ENCODE measurements at regions not wholly inside any gene's neighbourhood (a gene's known extent, or its start where the extent isn't known, plus 50 kb on each side); places are given as distances from the start of the nearest gene placed in this dataset.
"Not testable (repeated sequence)": the region's sequence is repeated elsewhere in the genome, so short reads cannot be mapped to it uniquely, and the experiment has no call there.

DNA sequence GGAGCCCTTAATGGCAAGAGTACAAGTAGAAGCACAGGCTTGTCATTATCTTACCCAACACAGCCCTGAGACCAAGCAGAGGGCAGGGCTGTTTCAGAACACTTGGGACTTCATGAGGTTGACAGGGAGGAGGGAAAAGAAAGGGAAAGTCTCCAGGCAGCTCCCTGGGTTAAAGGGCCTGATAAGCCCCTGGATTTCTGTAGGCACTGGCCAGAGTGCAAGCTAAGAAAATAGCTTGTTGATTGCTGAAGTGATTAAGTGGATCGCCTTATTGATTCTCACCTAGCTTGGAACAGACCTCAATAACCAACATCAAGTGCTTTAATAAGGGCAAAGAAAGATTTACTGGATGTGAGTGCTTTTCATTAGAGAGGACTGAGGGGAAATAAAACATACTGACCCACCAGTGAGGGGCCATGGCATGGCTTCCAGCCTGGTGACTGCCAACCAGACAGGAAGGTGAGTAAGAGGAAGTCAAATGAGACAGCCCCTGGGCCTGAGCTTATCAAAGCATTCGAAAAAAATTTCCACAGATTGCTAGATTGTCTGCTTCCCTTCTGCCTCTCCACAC lies 121.4 kb upstream of the NFIA start:
- intact Hi-C loops (cut with DNase I), result no loop called here
- DNase-seq (ENCODE audit: missing footprints) (no peak), ATAC-seq (no peak)

DNA sequence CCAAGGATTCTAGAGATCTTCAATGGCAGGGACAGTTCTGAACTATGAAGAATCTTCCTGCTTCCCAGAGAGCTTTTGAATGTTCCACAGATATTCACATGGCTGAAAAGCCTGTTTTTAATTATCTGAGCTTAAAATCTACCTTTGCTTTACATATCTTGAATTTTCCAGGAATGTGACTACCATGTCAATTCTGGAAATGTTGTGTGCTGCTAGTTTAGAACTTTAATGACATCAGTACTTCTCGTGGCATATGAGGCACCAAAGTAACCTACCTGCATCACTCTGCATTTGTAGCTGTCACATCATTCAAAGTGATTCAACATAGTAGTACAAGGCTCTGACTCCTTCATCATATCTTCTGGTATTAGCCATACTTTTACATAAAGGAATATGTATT lies 122.7 kb upstream of the NFIA start:
- intact Hi-C loops (cut with DNase I), result no loop called here
- DNase-seq (ENCODE audit: missing footprints) (no peak), ATAC-seq (no peak)

DNA sequence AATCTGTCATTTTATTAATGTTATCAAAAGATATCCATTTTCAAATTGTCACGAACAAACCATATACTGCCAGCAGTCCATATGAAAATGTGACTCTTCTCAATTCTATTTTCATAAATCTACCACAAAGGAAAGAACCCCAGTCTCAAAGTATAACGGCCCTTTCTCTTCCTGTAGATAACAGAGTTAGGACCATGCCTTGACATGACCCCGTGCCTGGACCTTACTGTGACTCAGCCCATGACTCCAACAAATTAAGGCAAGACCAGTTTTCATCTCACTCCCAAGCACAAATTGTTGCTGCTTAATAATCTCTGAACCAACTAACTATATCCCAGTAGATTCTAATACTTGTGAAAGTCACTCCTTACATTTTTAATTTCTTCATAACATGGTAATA lies 124.4 kb upstream of the NFIA start:
- intact Hi-C loops (cut with DNase I), result no loop called here
- DNase-seq (ENCODE audit: missing footprints), result no peak
- ATAC-seq, result no peak

DNA sequence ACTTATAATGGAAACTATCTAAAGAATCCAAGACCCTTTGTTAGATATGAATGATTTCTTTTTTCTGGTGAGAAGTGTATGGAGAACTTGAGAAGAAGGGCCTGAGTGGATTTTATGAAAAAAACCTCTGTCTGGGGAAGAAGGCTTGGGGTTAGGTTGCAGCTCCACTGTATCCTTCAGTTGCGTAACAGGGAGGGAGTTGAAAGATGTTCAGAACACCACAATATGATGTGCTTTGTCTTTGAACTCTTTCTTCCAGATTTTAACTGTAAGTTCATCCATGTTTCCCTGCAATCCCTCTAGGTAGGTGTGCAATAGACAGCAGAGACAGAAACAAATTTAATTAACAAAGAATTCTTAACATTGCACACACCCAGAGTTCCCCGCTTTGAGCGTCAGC lies 125.8 kb upstream of the NFIA start:
- intact Hi-C loops (cut with DNase I), result no loop called here
- ATAC-seq (no peak), DNase-seq (ENCODE audit: missing footprints) (no peak)

- ATAC-seq (no peak), DNase-seq (ENCODE audit: missing footprints) (no peak)
- intact Hi-C loops (cut with DNase I), result loop anchor here (5.0 kb wide), 1 partner anchor 90 kb away; no protein-coding TSS in a partner anchor
Measured at GRCh38 chr1:60952612-60953111, 129.7 kb upstream of the NFIA start.

DNA sequence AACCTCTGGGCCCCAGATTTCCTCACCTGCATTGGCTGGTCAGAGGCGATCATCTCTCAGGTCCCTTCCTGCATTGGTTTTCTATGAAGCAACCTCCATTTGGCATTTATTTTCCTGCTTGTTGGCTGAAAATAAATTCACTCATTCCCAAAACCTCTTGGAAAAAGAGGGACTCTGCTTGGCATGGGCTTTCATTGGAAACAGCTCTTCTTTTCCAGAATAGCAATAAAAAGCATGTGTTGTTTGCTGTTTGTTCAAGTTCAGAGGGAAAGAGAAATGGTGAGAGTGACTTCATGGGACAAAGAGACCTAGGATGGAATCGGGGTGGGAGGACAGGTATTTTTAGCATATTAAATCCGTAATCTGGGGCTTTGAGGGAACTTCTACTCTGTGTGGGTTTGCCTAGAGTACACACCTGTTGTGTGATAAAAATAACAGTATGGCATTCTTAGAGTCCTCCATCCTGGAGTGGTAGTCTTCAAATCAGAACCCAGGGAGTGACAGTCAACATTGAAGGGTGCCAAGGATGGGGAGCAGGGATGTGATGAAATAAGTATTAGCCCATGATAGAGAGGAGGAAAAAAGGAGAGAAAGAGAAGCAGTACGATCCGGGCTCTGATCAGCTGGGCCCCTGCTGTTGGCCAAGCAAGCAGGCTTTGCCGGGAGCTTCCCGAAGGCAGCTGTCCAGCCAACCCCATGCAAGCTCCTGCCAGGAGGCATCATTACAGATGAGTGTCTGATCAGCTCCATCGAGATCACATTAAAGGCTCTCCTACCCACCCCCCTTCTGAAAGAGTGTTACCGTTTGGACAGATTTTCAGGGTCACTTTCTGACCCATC lies 131.9 kb upstream of the NFIA start:
- DNase-seq (ENCODE audit: missing footprints) (no peak), ATAC-seq (no peak)
- intact Hi-C loops (cut with DNase I), result loop anchor here (5.0 kb wide), 1 partner anchor 88 kb away; no protein-coding TSS in a partner anchor

DNA sequence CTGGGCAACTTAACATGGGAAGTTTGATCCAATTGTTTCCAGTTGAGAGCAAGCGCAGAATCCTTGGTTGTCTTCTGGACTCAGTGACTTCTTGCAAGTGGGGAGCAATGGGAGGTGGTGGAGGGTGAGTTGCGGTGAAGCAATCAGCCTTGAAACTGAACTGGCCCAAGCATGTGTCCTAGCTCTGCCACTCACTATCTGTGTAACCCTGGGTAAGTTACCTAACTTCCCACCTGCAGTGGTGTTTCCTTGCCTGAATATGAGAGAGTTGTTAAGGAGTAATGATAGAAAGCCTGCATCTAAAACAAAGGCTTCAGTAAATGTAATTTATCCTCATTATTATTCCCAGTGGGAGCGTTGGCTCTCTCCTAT lies 132.5 kb upstream of the NFIA start:
- ATAC-seq, result no peak
- no peak for DNase-seq (ENCODE audit: missing footprints)
- intact Hi-C loops (cut with DNase I), result loop anchor here (5.0 kb wide), 2 partner anchors 53 to 88 kb away; no protein-coding TSS in a partner anchor

DNA sequence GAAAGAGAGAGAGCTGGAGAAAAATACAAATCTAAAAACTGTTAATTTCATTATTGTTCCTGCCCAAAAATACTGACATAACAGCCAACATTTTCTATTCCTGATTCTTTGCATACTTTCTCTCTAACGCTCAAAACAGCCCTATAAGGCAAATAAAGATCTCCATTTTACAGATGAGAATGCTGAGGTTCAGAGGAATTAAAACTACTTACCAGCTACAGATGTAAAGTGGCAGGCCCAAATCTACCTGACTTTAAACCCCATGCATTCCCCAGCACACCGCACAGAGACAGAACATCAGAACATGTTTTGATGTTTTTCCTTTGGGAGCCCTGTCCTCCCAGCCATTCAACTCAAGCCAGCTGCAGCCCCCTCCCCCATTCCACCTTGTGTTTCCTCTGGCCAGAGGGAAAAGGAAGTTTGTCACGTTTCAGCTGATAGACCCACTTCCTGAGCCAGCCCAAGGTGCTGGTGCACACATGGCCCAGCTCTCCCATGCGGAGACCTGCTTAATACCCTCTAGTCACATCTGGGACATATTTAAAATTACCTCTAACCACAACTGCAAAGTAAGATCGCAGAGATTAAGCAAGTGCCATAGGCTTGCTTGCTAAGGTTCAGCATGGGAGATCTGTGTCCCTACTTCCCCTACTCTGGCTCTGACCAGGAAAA lies 133.1 kb upstream of the NFIA start:
- no peak for ATAC-seq
- intact Hi-C loops (cut with DNase I), result loop anchor here (5.0 kb wide), 1 partner anchor 52 kb away; no protein-coding TSS in a partner anchor
- DNase-seq (ENCODE audit: missing footprints), result no peak

DNA sequence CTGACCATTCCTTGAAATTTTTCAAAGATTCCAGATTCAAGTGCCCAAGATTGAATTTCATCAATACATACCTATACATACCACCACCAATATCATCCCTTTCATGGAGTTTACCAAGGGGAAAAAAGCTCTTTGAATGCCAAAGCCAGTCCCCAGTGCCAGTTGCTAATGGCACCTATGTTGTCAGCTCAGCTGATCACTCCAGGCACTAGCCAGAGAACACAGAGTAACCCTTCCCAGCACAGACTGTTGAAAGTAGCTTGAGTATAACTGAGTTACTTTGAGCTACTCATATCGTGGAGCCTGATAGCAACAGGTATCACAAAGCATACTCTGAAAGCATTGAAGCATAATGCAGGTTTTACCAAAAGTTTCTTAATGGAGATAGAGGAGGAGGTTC lies 133.9 kb upstream of the NFIA start:
- ATAC-seq, result peak; percentile 83
- DNase-seq (ENCODE audit: missing footprints), result no peak
- intact Hi-C loops (cut with DNase I), result loop anchor here (5.0 kb wide), 1 partner anchor 51 kb away; no protein-coding TSS in a partner anchor

DNA sequence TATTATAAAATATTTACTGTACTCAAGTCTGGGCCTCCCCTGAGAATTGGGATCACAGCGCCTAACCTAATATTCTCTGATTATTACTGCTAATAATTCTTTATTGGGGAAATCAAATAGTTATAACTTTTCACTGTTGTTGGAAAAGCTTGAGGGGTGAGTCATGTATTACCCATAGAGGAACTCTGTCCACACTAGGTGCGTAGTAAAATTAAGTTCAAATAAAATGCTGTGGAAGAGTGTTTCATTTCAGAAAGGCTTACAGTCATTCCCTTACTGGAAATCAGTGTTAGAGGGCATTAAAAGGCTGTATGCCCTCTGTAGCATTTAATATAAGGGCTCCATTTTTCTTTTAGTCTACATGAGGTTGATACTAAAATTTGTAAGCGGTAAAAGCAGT lies 135.0 kb upstream of the NFIA start:
- ATAC-seq (no peak), DNase-seq (ENCODE audit: missing footprints) (no peak)
- intact Hi-C loops (cut with DNase I), result loop anchor here (5.0 kb wide), 1 partner anchor 50 kb away; no protein-coding TSS in a partner anchor

DNA sequence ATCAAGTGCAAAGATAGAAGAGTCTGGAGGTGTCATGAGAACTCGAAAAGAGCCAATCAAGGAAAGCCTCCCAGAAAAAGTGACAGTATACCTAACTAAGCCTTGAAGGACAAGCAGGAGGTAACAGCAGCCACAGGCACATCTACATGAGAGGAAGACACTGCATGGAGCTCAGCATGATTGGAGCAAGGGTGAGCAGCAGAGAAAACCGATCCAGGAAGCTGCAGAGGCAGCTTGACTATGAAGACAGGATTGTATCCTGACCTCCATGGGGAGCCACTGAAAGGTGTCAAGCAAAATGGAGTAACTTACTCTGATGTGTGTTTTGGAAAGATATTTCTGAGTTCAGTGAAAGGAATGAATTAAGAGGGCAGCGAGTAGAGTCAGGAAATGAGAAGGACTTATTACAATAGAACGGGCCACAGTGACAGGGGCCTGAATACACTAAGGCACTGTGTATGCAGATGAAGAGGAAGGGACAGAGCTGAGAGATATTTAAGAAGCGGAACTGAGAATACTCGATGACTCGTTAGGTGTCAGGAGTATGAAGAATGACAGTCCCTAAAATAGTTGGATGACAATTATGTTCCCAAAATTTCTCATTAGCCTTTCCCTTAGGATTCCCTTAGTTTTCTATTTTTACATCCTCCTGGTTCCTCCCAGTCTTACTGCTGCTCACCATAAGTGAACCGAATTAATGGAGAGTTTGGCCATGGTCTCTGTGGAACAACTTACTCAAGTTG lies 139.3 kb upstream of the NFIA start:
- intact Hi-C loops (cut with DNase I), result no loop called here
- peak; percentile 61 for ATAC-seq
- DNase-seq (ENCODE audit: missing footprints), result no peak

- ATAC-seq (no peak), DNase-seq (ENCODE audit: missing footprints) (no peak)
- intact Hi-C loops (cut with DNase I), result no loop called here
Measured at GRCh38 chr1:60942291-60942690, 140.1 kb upstream of the NFIA start.

DNA sequence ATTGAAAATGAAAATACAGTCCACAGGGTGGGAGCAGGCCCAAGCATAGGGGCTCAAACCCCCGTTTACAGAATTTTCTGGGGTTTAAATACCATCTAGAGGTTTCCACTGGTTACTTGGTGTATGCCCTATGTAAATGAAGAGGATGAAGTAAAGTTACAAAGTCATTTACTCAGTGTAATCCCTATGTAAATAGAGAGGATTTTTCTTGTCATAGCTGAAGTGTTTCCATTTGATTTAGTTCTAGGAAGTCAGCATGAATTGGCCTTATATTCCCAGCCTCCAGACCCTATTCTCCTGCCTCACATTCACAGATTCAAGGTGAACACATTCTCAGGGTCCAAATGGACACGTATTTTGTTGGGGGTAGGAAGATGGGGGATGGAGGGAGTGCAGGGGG lies 141.7 kb upstream of the NFIA start:
- DNase-seq (ENCODE audit: missing footprints); ATAC-seq; intact Hi-C loops (cut with DNase I): not testable (repeated sequence)

DNA sequence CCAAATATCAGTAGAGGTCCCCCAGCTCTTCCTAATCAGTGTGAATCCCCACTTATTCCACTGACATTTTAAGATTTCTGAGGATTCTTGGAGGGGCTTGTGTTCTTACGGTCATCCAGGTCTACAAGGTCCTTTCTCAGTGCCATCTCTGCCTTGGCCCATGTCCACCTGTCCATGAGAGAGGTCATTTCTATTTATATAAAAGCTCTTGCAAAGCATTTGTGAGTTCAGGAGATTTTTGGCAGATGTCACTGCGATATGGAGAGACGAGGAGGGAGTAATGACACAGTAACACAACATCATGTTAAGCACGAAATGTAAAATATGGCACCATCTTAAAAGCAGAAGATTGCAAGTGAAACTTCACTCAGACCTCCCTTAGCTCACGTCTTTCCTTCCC lies 144.6 kb upstream of the NFIA start:
- DNase-seq (ENCODE audit: missing footprints) (no peak), ATAC-seq (no peak)
- intact Hi-C loops (cut with DNase I), result no loop called here

- ATAC-seq, result no peak
- intact Hi-C loops (cut with DNase I), result no loop called here
- DNase-seq (ENCODE audit: missing footprints), result no peak
Measured at GRCh38 chr1:60936591-60937342, 145.6 kb upstream of the NFIA start.

DNA sequence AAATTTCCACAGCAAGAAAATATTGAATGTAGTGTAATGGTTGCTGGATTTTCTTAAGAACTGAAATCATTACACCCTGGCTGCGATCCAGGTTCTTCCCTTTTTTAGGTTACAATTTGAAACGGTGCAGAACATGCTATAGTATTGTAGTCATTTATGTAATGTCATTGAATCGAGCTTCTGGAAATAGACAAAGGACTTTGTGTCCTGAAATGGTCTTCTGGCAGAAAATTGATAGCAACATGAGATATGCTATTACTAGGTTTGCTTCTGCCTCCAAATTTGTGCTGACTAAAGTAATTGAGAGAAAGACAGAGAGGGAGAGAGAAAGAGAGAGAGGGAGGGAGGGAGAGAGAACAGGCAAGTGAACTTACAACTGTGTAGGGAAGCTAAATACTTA lies 146.2 kb upstream of the NFIA start:
- no peak for DNase-seq (ENCODE audit: missing footprints)
- intact Hi-C loops (cut with DNase I), result no loop called here
- ATAC-seq, result no peak

GRCh38 chr1:60935599-60936110 lies 146.7 kb upstream of the NFIA start:
- ATAC-seq (no peak), DNase-seq (ENCODE audit: missing footprints) (no peak)

GRCh38 chr1:60930130-60930529 lies 152.2 kb upstream of the NFIA start:
- intact Hi-C loops (cut with DNase I), result no loop called here
- DNase-seq (ENCODE audit: missing footprints) (no peak), ATAC-seq (no peak)

More at GRCh38 chr1:60935599-60936110, 146.7 kb upstream of the NFIA start:
- intact Hi-C loops (cut with DNase I), result no loop called here

Data from Right ventricle myocardium inferior (tissue), 1 donor.